ENCODE measurements at regions not wholly inside any gene's neighbourhood (a gene's known extent, or its start where the extent isn't known, plus 50 kb on each side); places are given as distances from the start of the nearest gene placed in this dataset.
A peak's percentile ranks its signal among the peaks of the same experiment; 100 is the strongest.

DNA sequence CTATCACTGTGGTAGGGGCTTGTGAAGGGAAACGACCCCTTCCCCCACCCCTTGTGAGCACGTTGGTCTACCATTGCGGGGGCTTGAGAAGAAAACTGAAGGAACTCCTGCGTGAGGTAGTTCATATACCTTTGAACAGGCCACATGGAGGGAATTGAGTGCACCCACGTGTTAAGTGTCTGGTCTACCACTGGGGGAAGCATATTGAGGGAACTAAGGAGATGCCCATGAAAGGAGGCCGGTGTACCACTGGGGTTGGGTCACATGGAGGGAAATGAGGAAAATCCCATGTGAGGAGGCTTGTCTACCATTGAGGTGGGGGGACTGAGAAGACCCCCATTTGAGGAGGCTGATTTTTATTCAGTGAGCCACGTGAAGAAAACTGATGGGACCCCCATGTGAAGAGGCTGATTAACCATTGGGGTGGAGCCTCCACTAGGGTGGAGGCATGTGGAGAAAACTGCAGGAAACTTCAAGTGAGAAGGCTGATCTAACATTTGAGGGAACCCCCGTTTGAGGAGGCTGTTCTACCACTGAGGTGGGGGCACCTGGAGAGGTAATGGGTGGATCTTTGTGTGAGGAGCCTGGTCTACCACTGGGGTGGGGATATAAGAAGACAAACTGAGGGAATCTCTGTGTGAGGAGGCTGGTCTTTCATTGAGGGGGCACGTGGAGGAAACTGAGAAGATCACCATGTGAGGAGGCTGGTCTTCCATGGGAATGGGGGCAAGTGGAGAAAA lies 163.2 kb downstream of the FBLN2 start:
- TF ChIP-seq CTCF (IDR thresholded peaks at IDR 0.05) = no peak
- TF ChIP-seq POLR2A (IDR thresholded peaks at IDR 0.05) = no peak
- 63 to 70% methylated on average over 9 of the region's 9 CpGs for WGBS, 2 donors
- intact Hi-C loops (cut with DNase I; ENCODE audit: low total_unique reads) = no loop called here
- no peak overlapping the region for H3K4me3 ChIP-seq (ENCODE audit: low read depth, poor library complexity, severe bottlenecking)
- peak in 1 of 2 donors; percentile 36 for DNase-seq (ENCODE audit: low spot score in 2 of 2)

DNA sequence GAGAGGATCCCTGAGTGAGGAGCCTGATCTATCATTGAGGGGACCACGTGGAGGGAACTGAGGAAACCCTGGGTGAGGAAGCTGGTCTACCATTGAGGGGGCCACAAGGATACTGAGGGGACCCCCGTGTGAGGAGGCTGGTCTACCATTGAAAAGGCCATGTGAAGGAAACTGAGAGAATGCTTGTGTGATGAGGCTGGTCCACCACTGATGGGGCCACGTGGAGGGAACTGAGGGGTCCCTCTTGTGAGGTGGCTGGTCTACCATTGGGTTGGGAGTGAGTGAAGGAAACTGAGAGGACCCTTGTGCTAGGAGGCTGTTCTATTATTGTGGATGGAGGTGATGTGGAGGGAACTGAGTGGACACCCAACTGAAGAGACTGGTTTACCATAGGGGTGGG lies 161.3 kb downstream of the FBLN2 start:
- 57 to 67% methylated on average over 3 of the region's 3 CpGs for WGBS, 2 donors
- H3K4me3 ChIP-seq (ENCODE audit: low read depth, poor library complexity, severe bottlenecking) = no peak overlapping the region
- TF ChIP-seq POLR2A (IDR thresholded peaks at IDR 0.05) (no peak), CTCF (IDR thresholded peaks at IDR 0.05) (no peak)
- intact Hi-C loops (cut with DNase I; ENCODE audit: low total_unique reads) = no loop called here
- peak in 1 of 2 donors; percentile 54 for DNase-seq (ENCODE audit: low spot score in 2 of 2)

DNA sequence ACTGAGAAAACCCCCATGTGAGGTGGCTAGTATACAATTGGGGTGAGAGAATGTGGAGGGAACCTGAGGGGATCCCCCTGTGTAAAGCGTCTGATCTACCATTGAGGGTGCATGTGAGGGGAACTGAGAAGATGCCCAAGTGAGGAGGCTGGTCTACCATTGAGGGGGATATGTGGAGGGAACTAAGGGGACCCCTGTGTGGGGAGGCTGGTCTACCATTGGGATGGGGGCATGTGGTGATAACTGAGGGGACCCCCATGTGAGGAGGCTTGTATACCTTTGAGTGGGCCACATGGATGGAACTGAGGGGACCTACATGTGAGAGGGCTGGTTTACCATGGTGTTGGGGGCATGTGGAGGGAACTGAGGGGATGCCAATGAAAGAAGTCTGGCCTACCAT lies 160.8 kb downstream of the FBLN2 start:
- no peak for DNase-seq (ENCODE audit: low spot score in 2 of 2)
- TF ChIP-seq CTCF (IDR thresholded peaks at IDR 0.05) (no peak), POLR2A (IDR thresholded peaks at IDR 0.05) (no peak)
- intact Hi-C loops (cut with DNase I; ENCODE audit: low total_unique reads) = no loop called here
- WGBS, 2 donors = 89 to 97% methylated on average over 1 of the region's 1 CpG
- no peak overlapping the region for H3K4me3 ChIP-seq (ENCODE audit: low read depth, poor library complexity, severe bottlenecking)

GRCh38 chr3:13708871-13709595 lies 160.1 kb downstream of the FBLN2 start:
- peak in 1 of 2 donors; percentile 62 for DNase-seq (ENCODE audit: low spot score in 2 of 2)
- intact Hi-C loops (cut with DNase I; ENCODE audit: low total_unique reads) = no loop called here
- WGBS, 2 donors = 77 to 82% methylated on average over 6 of the region's 6 CpGs
- TF ChIP-seq POLR2A (IDR thresholded peaks at IDR 0.05) (no peak), CTCF (IDR thresholded peaks at IDR 0.05) (no peak)
- no peak overlapping the region for H3K4me3 ChIP-seq (ENCODE audit: low read depth, poor library complexity, severe bottlenecking)

GRCh38 chr3:13708301-13708700 lies 159.4 kb downstream of the FBLN2 start:
- H3K4me3 ChIP-seq (ENCODE audit: low read depth, poor library complexity, severe bottlenecking) = no peak overlapping the region
- no peak for TF ChIP-seq POLR2A (IDR thresholded peaks at IDR 0.05)
- no peak for TF ChIP-seq CTCF (IDR thresholded peaks at IDR 0.05)
- DNase-seq (ENCODE audit: low spot score in 2 of 2) = peak in 1 of 2 donors; percentile 53
- intact Hi-C loops (cut with DNase I; ENCODE audit: low total_unique reads) = no loop called here
- 74 to 76% methylated on average over 7 of the region's 7 CpGs for WGBS, 2 donors
